Stimulated activated CD4-positive, alpha-beta T cell treated with anti-CD3 and anti-CD28 coated beads, Interleukin-12 subunit alpha, Interleukin-12 subunit beta, amount 100 ng/mL, for 48 hours (primary cell): ENCODE measurements at regions not wholly inside any gene's neighbourhood (a gene's known extent, or its start where the extent isn't known, plus 50 kb on each side); places are given as distances from the start of the nearest gene placed in this dataset.

Source experiments
- DNase-seq, 3 donors: peaks; one replicate each; pipeline ENCODE4 v3.0.0-alpha.2; 2020; ENCODE audit warnings: low read depth in 2 of 3, low spot score in 1 of 3

- no peak for DNase-seq
These were observed 109.8 kb upstream of the HNRNPU start for GRCh38 chr1:244974106-244974505.

DNA sequence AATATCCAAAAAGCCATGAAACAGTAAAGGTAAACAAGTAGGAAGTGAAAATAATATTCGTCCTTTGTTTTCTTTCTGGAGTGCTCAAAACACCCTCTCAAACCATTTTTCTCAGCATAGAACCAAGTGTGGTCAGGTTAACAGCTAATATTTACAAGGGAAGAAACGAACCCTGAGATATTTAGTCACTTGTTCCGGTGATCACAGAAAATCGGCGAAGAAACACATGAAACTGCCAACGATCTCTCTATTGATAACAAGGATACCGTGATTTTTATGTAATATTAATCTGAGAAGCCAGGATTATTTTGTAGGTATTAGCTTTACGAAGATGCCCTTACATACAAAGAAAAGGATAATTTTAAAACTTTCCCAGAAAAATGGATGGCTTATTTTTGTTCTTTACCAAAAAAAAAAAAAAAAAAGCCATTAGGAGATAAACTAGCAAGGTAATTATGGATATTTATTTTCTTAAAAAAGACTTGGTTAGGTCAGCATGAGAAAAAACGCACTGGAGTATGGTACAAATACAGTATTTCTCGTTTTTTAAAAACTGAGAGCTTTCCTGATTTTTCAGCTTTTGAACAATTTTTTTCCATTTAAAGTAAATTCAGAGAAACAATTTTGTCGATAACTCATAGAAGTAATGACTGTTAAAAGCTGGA is 107.3 kb upstream of the HNRNPU start:
- no peak for DNase-seq

- peak; percentile 80 to 91 (median 85) for DNase-seq
These were observed 106.6 kb upstream of the HNRNPU start for GRCh38 chr1:244970744-244971551.

DNA sequence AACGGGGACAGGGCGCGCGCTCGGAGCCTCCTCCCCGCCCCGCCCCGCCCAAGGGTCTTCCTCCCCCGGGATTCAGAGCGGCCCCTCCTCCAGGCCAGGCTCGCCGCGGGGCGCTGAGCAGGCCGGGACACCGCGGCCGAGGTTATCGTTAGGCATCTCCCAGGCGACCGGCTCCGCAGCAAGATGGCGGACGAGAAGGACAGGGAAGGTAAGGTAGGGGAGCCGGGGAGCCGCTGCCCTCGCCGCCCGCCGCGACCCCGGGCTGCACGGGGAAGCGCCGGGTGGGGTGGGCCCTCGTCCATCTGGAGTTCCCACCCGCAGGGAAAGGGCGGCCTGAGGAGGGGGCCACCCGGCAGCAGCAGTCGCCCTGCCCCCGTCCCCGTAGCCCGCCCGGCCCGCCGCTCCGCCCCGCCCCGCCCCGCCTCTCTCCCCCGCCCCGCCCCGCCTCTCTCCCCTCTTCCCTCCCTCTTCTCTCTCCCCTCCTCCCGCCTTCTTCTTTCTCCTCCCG is 105.9 kb upstream of the HNRNPU start:
- DNase-seq, result peak in 2 of 3 donors; percentile 54 to 59

GRCh38 chr1:244969355-244970235 is 105.3 kb upstream of the HNRNPU start:
- peak; percentile 19 to 33 (median 21) for DNase-seq

- DNase-seq, result no peak
These were observed 104.5 kb upstream of the HNRNPU start for GRCh38 chr1:244968881-244969280.

DNA sequence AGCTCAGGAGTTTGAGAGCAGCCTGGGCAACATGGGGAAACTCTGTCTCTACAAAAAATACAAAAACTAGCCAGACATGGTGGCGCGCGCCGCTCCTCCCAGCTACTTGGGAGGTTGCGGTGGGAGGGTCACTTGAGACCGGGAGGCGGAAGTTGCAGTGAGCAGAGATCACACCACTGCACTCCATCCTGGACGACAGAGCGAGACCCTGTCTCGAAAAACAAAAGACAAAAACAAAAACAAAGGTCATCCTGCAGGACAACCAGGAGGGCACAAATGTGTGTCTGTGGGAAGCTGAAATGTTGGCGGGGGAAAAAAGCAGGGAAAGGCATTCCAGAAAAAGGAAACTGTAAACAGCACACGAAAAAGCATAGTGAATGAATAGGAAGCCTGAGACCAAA is 104.1 kb upstream of the HNRNPU start:
- DNase-seq, result no peak

- no peak for DNase-seq
These were observed 102.8 kb upstream of the HNRNPU start for GRCh38 chr1:244967159-244967558.

GRCh38 chr1:244965185-244966030 is 101.1 kb upstream of the HNRNPU start:
- DNase-seq, result no peak

GRCh38 chr1:244964112-244964971 is 100.0 kb upstream of the HNRNPU start:
- no peak for DNase-seq

- no peak for DNase-seq
These were observed 99.0 kb upstream of the HNRNPU start for GRCh38 chr1:244963231-244963826.

GRCh38 chr1:244962130-244962529 is 97.8 kb upstream of the HNRNPU start:
- no peak for DNase-seq

DNA sequence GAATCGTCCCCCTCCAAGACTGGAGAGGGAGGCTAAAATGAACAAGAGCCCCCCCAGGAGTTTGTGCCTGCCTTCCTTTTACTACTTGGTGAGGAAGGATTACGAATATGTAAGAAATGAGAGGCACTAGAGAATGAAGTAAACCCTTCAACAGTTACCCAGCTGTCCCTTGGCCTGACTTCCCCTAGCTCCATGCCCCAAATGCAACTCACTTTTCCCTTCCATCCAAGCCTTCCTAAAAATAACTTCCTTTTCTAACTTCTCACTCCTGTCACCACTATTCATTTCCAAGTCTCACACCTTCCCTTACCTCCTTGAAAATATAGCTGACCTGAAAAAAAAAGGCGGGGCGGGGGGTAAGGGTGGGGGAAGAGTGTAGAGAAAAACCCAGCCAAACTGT is 96.6 kb upstream of the HNRNPU start:
- DNase-seq, result no peak

- DNase-seq, result no peak
These were observed 94.2 kb upstream of the HNRNPU start for GRCh38 chr1:244958593-244958992.

GRCh38 chr1:244957525-244957924 is 93.2 kb upstream of the HNRNPU start:
- no peak for DNase-seq

DNA sequence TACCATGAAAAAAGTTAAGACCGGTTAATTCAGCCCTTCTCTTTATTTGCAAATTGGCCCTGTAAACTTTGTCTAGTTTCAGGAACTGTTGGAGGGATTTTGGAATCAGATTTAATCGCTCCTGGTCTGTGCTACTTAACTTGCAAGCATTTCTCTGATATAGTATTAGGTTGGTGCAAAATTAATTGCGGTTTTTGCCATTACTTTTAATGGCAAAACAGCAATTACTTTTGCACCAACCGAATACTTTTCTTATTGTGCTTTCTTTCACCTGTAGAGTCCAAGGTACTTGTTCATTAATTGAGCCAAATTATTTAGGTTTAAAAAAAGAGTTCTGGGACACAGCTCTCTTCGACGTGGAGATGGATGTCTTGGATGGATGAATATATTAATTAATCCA is 92.8 kb upstream of the HNRNPU start:
- DNase-seq, result no peak

DNA sequence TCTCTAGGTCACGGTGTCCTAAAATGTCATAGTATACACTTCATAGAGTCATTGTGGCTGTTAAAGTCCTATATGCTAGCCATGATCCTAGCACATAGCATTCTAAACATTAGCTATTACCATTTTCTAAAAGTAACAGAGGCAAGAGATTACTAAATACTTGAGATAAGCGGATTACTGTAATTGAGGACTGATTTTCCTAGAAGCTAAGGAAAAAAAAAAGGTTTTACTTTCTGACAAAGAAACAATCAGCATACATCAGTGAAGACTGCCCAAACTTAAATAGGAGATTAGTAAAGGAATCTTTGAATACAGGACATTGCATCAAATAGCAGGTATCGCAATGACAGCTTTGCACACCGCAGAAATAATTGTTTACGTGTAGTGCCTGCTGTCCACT is 91.3 kb upstream of the HNRNPU start:
- DNase-seq, result no peak

DNA sequence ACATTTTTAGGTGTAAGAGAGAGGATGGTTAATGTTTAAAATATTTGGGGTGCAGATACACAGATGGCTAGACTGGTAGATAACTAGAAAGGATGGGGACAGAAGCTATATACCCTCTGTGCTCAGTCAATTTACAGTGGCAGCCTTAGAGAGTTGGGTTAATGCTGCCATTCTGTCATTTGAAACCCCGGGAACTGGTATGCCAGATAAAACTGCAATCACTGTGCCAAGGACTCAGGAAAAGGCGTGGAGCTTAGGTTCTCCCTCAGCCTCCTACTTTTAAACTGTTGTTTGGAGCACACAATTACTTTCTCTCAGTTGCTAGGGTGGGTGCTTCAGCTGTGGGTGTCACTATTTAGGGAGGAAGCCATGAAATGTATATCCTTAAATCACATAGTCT is 90.0 kb upstream of the HNRNPU start:
- no peak for DNase-seq

DNA sequence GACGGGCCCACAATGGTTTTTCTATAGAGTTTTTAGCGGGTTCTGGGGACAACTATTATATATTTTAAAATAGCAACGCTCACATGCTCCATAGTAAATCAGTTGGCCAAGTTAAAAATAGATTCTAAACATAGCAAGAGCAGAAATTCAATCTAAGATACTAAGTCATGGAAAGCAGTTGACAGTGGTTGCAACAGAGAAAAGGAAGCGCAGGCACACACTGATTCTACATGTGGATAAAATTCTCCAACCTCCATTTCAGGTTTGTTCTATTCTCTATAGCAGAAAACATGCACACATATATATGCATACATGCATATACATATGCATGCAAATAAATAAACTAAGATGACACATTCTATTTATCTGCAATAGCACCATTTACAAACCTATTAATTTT is 89.6 kb upstream of the HNRNPU start:
- no peak for DNase-seq
